ENCODE measurements at regions not wholly inside any gene's neighbourhood (a gene's known extent, or its start where the extent isn't known, plus 50 kb on each side); places are given as distances from the start of the nearest gene placed in this dataset.

DNA sequence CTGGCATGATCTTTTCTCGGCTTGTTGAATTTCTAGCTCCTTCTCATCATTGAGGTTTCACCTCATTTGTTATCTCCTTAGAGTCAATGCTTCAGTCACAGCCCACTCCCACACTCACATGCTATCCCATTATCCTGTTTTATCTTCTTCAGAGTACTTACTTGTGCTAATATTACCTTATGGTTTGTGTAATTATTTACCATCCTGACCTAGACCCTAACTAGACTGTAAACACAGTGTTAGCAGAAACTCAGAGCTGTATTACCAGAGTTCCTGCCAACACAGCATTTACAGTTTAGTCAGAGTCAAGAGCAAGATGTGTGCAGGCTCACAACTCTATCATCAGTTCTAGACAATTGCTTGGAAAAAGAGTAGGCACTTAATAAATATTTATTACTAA, 144.7 kb downstream of the OTOL1 start:
- TF ChIP-seq, protein P1, sequence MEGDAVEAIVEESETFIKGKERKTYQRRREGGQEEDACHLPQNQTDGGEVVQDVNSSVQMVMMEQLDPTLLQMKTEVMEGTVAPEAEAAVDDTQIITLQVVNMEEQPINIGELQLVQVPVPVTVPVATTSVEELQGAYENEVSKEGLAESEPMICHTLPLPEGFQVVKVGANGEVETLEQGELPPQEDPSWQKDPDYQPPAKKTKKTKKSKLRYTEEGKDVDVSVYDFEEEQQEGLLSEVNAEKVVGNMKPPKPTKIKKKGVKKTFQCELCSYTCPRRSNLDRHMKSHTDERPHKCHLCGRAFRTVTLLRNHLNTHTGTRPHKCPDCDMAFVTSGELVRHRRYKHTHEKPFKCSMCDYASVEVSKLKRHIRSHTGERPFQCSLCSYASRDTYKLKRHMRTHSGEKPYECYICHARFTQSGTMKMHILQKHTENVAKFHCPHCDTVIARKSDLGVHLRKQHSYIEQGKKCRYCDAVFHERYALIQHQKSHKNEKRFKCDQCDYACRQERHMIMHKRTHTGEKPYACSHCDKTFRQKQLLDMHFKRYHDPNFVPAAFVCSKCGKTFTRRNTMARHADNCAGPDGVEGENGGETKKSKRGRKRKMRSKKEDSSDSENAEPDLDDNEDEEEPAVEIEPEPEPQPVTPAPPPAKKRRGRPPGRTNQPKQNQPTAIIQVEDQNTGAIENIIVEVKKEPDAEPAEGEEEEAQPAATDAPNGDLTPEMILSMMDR (IDR thresholded peaks at IDR 0.05), result no peak
- TF ChIP-seq POLR2A (IDR thresholded peaks at IDR 0.05) (no peak), POLR2AphosphoS5 (IDR thresholded peaks at IDR 0.05; ENCODE audit: insufficient read depth in 1 of 2, low read depth in 1 of 2) (no peak)
